ENCODE measurements at regions not wholly inside any gene's neighbourhood (a gene's known extent, or its start where the extent isn't known, plus 50 kb on each side); places are given as distances from the start of the nearest gene placed in this dataset.
"Not testable (repeated sequence)": the region's sequence is repeated elsewhere in the genome, so short reads cannot be mapped to it uniquely, and the experiment has no call there.

DNA sequence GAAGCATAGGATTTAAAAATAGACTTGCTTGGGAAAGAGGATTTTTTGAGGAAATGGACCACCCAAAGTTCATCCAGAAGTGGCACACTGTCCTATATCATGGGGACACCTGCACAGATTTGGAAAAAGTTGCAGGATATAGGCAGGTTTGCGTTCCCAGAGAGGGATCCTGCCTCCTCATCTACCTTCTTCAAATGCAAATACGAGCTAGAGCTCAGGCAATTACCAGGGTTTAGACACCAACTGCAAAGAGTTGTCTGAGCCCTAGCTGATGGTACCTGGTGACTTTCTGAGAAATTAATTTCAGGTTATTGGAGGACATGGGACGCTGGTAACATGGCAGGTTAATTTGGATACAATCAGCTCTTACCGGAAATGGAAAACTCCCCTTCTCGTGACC lies 423.7 kb upstream of the MTPN start:
- Histone ChIP-seq H3K36me3 (ENCODE audit: control insufficient read depth, insufficient read depth, low read length) (no peaks in the 10 kb centered on the region), H3K4me3 (ENCODE audit: low read depth, low read length) (no peak overlapping the region), H3K27me3 (ENCODE audit: control insufficient read depth, insufficient read depth, low read length) (no peaks in the 10 kb centered on the region)
- TF ChIP-seq, protein P1, sequence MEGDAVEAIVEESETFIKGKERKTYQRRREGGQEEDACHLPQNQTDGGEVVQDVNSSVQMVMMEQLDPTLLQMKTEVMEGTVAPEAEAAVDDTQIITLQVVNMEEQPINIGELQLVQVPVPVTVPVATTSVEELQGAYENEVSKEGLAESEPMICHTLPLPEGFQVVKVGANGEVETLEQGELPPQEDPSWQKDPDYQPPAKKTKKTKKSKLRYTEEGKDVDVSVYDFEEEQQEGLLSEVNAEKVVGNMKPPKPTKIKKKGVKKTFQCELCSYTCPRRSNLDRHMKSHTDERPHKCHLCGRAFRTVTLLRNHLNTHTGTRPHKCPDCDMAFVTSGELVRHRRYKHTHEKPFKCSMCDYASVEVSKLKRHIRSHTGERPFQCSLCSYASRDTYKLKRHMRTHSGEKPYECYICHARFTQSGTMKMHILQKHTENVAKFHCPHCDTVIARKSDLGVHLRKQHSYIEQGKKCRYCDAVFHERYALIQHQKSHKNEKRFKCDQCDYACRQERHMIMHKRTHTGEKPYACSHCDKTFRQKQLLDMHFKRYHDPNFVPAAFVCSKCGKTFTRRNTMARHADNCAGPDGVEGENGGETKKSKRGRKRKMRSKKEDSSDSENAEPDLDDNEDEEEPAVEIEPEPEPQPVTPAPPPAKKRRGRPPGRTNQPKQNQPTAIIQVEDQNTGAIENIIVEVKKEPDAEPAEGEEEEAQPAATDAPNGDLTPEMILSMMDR (IDR thresholded peaks at IDR 0.05; ENCODE audit: insufficient read depth, low read length, severe bottlenecking) = no peak
- no peak for DNase-seq (ENCODE audit: low read depth)
- no peak for FAIRE-seq

DNA sequence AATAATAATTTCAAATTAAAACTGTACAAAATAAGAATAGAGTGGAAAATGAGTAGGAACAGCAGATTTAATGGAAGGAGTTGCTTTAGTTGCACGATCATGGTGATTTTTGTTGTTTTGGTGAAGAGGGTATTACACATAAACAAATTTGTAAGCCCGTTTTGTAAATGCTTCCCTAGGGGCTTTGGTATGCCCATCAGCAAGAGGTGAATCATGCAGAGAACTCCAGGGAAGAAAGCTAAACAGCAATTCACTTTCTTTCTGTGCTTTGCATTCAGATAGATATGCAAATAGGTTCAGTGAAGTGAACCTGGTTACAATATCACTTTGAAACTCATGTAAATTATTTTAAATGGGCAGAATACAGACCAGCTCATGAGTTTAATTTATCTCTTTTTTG lies 422.2 kb upstream of the MTPN start:
- TF ChIP-seq, protein P1 (IDR thresholded peaks at IDR 0.05; ENCODE audit: insufficient read depth, low read length, severe bottlenecking) = no peak
- DNase-seq (ENCODE audit: low read depth) = no peak
- FAIRE-seq = no peak
- Histone ChIP-seq H3K4me3 (ENCODE audit: low read depth, low read length) (no peak overlapping the region), H3K27me3 (ENCODE audit: control insufficient read depth, insufficient read depth, low read length) (no peaks in the 10 kb centered on the region), H3K36me3 (ENCODE audit: control insufficient read depth, insufficient read depth, low read length) (no peaks in the 10 kb centered on the region)

DNA sequence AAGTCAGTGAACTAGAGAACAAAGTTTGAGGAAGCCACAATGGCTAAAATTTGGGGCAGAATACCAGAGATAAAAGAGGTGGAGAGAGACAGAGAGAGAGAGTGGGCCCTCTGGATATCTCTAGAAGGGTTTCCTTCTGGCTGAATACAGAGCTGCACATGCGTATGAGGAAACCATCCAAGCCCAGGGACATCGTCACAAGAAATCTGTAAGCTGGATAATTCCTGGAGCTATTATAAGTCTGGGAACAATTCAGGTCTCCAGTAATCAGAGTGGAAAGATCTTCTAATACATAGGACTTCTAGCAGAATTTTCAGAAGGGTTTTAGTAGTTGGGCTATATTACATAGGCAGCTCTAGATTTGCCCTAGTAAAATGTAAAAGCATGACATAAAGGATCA lies 415.7 kb upstream of the MTPN start:
- H3K4me3 ChIP-seq (ENCODE audit: low read depth, low read length) = no peak overlapping the region
- no peak for DNase-seq (ENCODE audit: low read depth)
- TF ChIP-seq, protein P1 (IDR thresholded peaks at IDR 0.05; ENCODE audit: insufficient read depth, low read length, severe bottlenecking) = no peak
- H3K27me3 ChIP-seq (ENCODE audit: control insufficient read depth, insufficient read depth, low read length) = no peaks in the 10 kb centered on the region
- no peaks in the 10 kb centered on the region for H3K36me3 ChIP-seq (ENCODE audit: control insufficient read depth, insufficient read depth, low read length)
- no peak for FAIRE-seq

DNA sequence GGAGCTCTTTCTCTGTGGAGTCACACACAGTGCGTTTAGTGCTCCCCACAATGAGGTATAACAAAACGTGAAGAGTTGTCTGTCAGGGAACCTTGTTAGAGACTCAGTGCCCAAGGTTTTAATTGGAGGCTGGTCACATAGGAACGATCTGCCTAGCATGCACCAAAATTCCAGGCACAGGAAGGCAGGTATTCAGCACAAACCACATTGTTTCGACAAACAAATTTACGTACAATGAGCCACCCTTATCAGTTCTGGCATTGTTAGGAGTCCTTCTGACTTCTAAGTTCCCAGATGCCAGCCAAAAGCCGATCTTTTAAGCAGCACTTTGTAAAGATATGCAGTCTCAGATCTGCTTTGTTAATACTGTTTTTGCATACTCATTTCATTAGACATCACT lies 414.2 kb upstream of the MTPN start:
- FAIRE-seq = no peak

DNA sequence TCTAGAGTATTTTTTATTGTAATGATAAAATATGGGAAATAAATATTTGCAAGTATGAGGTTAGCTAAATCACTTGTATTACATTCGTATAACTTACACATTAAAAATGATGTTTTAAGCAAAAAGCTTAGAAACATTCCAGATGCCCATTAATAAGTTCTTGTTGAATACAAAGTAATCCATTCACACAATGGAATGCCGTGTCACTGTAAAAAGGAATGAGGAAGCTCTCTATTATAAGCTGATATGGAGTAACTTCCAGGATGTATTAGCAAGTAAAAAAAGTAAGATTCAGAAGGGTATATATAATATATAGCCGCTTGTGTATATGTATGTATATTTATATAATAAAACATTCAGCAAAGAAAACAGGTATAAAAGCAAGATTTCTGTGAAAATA lies 412.8 kb upstream of the MTPN start:
- TF ChIP-seq, protein P1 (IDR thresholded peaks at IDR 0.05; ENCODE audit: insufficient read depth, low read length, severe bottlenecking) = no peak
- H3K4me3 ChIP-seq (ENCODE audit: low read depth, low read length) = no peak overlapping the region
- DNase-seq (ENCODE audit: low read depth) (peak; percentile 37), FAIRE-seq (no peak)
- no peaks in the 10 kb centered on the region for H3K36me3 ChIP-seq (ENCODE audit: control insufficient read depth, insufficient read depth, low read length)
- H3K27me3 ChIP-seq (ENCODE audit: control insufficient read depth, insufficient read depth, low read length) = no peaks in the 10 kb centered on the region

More for the DNA sequence above, 414.2 kb upstream of the MTPN start:
- no peak for DNase-seq (ENCODE audit: low read depth)
- TF ChIP-seq, protein P1 (IDR thresholded peaks at IDR 0.05; ENCODE audit: insufficient read depth, low read length, severe bottlenecking) = no peak
- H3K27me3 ChIP-seq (ENCODE audit: control insufficient read depth, insufficient read depth, low read length) = no peaks in the 10 kb centered on the region
- H3K36me3 ChIP-seq (ENCODE audit: control insufficient read depth, insufficient read depth, low read length) = no peaks in the 10 kb centered on the region
- H3K4me3 ChIP-seq (ENCODE audit: low read depth, low read length) = no peak overlapping the region

DNA sequence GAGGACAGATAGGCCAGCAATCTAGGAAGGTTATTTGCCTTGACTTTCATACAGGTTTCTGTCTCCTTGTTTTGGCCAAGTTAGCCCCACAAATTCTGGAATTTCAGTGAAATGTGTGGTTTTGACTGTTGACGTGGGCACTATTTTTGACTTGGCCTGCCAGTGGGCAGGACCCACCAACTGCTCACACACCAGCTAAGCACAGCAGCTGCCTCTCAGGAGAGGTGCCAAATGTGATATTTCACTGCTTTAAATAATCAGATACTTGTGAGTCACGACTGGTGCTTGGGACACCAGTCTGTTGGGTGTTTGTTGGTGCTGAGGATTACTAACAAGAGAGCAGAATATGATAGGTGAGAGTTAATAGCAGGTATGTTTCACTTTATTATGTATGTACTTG lies 409.7 kb upstream of the MTPN start:
- Histone ChIP-seq H3K27me3 (ENCODE audit: control insufficient read depth, insufficient read depth, low read length) (no peaks in the 10 kb centered on the region), H3K4me3 (ENCODE audit: low read depth, low read length) (no peak overlapping the region), H3K36me3 (ENCODE audit: control insufficient read depth, insufficient read depth, low read length) (no peaks in the 10 kb centered on the region)
- DNase-seq (ENCODE audit: low read depth) = no peak
- FAIRE-seq = no peak
- TF ChIP-seq, protein P1 (IDR thresholded peaks at IDR 0.05; ENCODE audit: insufficient read depth, low read length, severe bottlenecking) = no peak

DNA sequence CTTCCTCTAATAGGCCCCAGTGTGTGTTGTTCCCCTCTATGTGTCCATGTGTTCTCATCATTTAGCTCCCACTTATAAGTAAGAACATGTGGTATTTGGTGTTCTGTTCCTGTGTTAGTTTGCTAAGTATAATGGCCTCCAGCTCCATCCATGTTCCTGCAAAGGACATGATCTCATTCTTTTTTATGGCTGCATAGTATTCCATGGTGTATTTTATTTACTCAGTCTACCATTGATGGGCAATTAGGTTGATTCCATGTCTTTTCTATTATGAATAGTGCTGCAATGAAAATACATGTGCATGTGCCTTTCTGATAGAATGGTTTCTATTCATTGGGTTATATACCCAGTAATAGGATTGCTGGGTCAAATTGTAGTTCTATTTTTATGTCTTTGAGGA lies 394.2 kb upstream of the MTPN start:
- not testable (repeated sequence) for H3K4me3 ChIP-seq (ENCODE audit: low read depth, low read length); DNase-seq (ENCODE audit: low read depth); H3K36me3 ChIP-seq (ENCODE audit: control insufficient read depth, insufficient read depth, low read length); FAIRE-seq; H3K27me3 ChIP-seq (ENCODE audit: control insufficient read depth, insufficient read depth, low read length)

Data from bronchial epithelial cell (primary cell).